ENCODE measurements at regions not wholly inside any gene's neighbourhood (a gene's known extent, or its start where the extent isn't known, plus 50 kb on each side); places are given as distances from the start of the nearest gene placed in this dataset.

DNA sequence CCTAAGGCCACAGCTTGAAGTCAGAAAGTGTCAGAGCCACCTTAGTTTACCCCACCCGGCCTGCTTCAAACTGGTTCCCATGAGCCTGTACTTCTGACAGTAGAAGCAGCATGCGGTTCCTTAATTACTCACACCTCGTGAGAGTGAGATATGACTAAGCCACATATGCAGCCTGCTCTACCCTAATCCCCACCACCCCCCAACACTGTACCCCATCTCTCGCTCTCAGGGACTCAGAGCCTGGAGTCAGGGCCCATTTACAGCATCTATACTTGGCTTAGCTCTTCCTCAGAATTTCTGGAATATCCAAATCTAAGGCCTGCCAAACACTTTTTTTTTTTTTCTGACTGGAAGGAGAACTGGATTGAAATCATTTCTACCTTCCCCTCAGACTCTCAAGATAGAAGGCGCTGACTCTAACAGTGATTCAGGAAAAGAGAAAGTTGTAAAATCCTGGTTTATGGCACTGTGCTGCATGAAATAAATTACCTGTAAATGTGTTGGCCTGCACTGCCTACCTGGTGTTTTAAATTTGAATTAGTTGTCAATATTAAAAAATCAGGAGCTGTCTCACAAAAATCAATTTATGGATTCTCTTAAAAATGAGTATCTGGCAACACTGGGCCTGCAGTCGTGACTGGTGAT lies 360.0 kb downstream of the RND3 start:
- no peak for TF ChIP-seq CTCF (IDR thresholded peaks at IDR 0.05)

GRCh38 chr2:150126839-150127238 lies 360.6 kb downstream of the RND3 start:
- ATAC-seq (ENCODE audit: low FRiP score) = no peak
- DNase-seq (ENCODE audit: low spot score) = no peak
- no peak for TF ChIP-seq CTCF (IDR thresholded peaks at IDR 0.05)

More for the DNA sequence above, 360.0 kb downstream of the RND3 start:
- ATAC-seq (ENCODE audit: low FRiP score) (no peak), DNase-seq (ENCODE audit: low spot score) (no peak)

DNA sequence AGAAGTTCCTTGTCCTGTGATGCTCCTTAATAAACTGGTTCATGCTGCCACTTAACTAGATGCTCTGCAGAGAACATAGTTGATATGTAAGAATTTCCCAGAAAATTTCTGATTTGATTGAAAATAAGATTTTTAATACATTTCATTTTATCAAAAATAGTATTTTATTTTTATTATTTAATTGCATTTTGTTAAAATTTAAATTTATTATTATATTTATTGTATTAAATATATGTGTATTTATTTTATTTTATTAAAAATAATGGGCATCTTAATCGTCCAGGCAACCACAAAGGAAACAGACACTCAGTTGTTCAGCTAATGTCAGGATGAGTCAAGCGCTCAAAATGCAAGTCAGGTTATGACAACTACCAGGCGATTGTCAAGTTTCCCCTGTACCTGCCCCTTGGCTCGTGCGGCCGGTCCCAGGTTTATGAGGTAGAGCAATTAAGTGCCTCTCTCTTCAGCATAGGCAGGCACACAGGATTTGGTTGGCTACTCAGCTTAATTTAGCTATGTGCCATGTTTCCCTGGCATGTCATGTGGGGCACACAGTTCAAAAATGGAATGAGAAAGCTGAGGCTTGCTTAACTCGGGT lies 361.2 kb downstream of the RND3 start:
- ATAC-seq (ENCODE audit: low FRiP score) (no peak), DNase-seq (ENCODE audit: low spot score) (no peak)
- TF ChIP-seq CTCF (IDR thresholded peaks at IDR 0.05) = no peak

DNA sequence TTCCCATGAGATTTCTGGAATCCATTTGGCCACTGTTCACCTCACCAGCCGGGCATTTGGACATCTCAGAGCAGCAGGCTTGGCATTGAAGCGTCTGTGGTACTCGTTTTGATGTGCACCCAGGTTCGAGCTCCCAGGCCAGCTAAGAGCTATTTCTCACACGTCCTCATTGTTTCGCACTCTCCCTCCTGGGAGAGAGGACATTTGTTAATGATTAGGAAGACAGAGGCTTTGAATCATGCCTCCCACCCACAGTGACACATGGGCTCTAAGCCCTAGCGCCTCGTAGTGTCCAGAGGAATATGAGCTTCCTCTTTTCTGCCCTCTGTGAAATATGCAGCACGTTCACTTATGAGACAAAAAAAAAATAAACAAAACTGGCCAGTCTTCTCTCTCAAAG lies 361.8 kb downstream of the RND3 start:
- no peak for ATAC-seq (ENCODE audit: low FRiP score)

DNA sequence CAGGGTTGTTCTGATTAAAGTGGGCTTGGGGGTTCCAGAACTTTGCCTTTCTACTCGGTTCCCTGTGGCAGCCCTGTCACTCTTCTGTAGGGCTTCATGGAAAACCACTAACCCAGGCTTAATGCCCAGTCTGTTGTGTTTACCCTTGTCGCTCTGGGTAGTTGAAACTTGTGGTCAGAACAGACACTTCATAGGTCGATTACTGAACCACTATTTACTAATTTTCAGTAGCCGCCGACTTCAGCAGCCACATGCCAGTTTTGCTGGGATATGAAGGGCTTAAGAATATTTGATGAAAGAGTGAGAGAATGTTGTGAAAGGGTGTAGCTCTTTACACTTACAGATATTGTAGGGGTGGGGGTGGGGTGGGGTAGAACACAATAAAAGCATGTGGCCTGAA lies 362.3 kb downstream of the RND3 start:
- no peak for TF ChIP-seq CTCF (IDR thresholded peaks at IDR 0.05)
- ATAC-seq (ENCODE audit: low FRiP score) (no peak), DNase-seq (ENCODE audit: low spot score) (no peak)

More for the DNA sequence above, 361.8 kb downstream of the RND3 start:
- DNase-seq (ENCODE audit: low spot score) = no peak
- TF ChIP-seq CTCF (IDR thresholded peaks at IDR 0.05) = no peak

- DNase-seq (ENCODE audit: low spot score) (no peak), ATAC-seq (ENCODE audit: low FRiP score) (no peak)
- no peak for TF ChIP-seq CTCF (IDR thresholded peaks at IDR 0.05)
These were observed 362.7 kb downstream of the RND3 start for GRCh38 chr2:150124739-150125138.

Measured in omental fat pad (tissue), 3 donors.